ENCODE measurements at regions not wholly inside any gene's neighbourhood (a gene's known extent, or its start where the extent isn't known, plus 50 kb on each side); places are given as distances from the start of the nearest gene placed in this dataset.

GRCh38 chr2:180664507-180664906, 315.9 kb upstream of the UBE2E3 start:
- ChIA-PET CTCF (no interaction called here), POLR2A (ENCODE audit: unreplicated experiment) (no interaction called here)
- H3F3A ChIP-seq (ENCODE audit: low read length, unreplicated experiment) = no peaks in the 10 kb centered on the region
- H3K9me2 ChIP-seq (replicated peaks; ENCODE audit: low read length) = no peaks in the 10 kb centered on the region
- ATAC-seq (no peak), DNase-seq (no peak)
- no peaks in the 10 kb centered on the region for H3K36me3 ChIP-seq (ENCODE audit: low read depth, low read length)
- no peaks in the 10 kb centered on the region for H3K27me3 ChIP-seq (ENCODE audit: low read length)
- no peak for TF ChIP-seq EZH2phosphoT487 (IDR thresholded peaks at IDR 0.05; ENCODE audit: borderline replicate concordance, low read length)
- no peak for TF ChIP-seq CTCF (conservative IDR thresholded peaks at IDR 0.05; ENCODE audit: low read depth, low read length)
- TF ChIP-seq EZH2 (IDR thresholded peaks at IDR 0.05; ENCODE audit: low read length, unreplicated experiment) = no peak
- intact Hi-C loops (cut with micrococcal nuclease) = no loop called here
- H3K79me2 ChIP-seq (ENCODE audit: low read length) = no peaks in the 10 kb centered on the region
- no TSS peak for BruUV-seq (replicated peaks)
- no peak overlapping the region for H3K9ac ChIP-seq (ENCODE audit: low read length)
- no peak overlapping the region for H3K27ac ChIP-seq (ENCODE audit: low read length)
- no peaks in the 10 kb centered on the region for H4K20me1 ChIP-seq (ENCODE audit: low read length)
- peaks cover 32% of the 10 kb centered on the region for H3K4me1 ChIP-seq (ENCODE audit: insufficient read depth, low read length)
- H3K4me2 ChIP-seq (ENCODE audit: low read length) = no peak overlapping the region
- no peak overlapping the region for H3K4me3 ChIP-seq (ENCODE audit: low read length)
- no peaks in the 10 kb centered on the region for H3K9me3 ChIP-seq (ENCODE audit: low read length)
- H2AFZ ChIP-seq (ENCODE audit: low read length) = no peak overlapping the region

GRCh38 chr2:180662941-180663471, 317.4 kb upstream of the UBE2E3 start:
- ChIA-PET CTCF (interaction anchor here (1.0 kb wide), 1 partner anchor 144 kb away, joined by 4 read pairs; no protein-coding TSS in a partner anchor), POLR2A (ENCODE audit: unreplicated experiment) (no interaction called here)
- H3K9ac ChIP-seq (ENCODE audit: low read length) = no peak overlapping the region
- H3K36me3 ChIP-seq (ENCODE audit: low read depth, low read length) = no peaks in the 10 kb centered on the region
- ATAC-seq (peak; percentile 92), DNase-seq (peak; percentile 63)
- no peaks in the 10 kb centered on the region for H3K9me2 ChIP-seq (replicated peaks; ENCODE audit: low read length)
- H3K27ac ChIP-seq (ENCODE audit: low read length) = peak overlapping the region; percentile 37
- intact Hi-C loops (cut with micrococcal nuclease) = no loop called here
- H4K20me1 ChIP-seq (ENCODE audit: low read length) = no peaks in the 10 kb centered on the region
- no peak overlapping the region for H2AFZ ChIP-seq (ENCODE audit: low read length)
- BruUV-seq (replicated peaks) = no TSS peak
- H3K4me1 ChIP-seq (ENCODE audit: insufficient read depth, low read length) = peaks cover 32% of the 10 kb centered on the region
- no peaks in the 10 kb centered on the region for H3K9me3 ChIP-seq (ENCODE audit: low read length)
- TF ChIP-seq EZH2phosphoT487 (IDR thresholded peaks at IDR 0.05; ENCODE audit: borderline replicate concordance, low read length) (no peak), CTCF (conservative IDR thresholded peaks at IDR 0.05; ENCODE audit: low read depth, low read length) (no peak), EZH2 (IDR thresholded peaks at IDR 0.05; ENCODE audit: low read length, unreplicated experiment) (no peak)
- peak overlapping the region; percentile 71 for H3K4me2 ChIP-seq (ENCODE audit: low read length)
- H3F3A ChIP-seq (ENCODE audit: low read length, unreplicated experiment) = no peaks in the 10 kb centered on the region
- H3K79me2 ChIP-seq (ENCODE audit: low read length) = no peaks in the 10 kb centered on the region
- H3K27me3 ChIP-seq (ENCODE audit: low read length) = no peaks in the 10 kb centered on the region
- H3K4me3 ChIP-seq (ENCODE audit: low read length) = peak overlapping the region; percentile 30

- no peaks in the 10 kb centered on the region for H3K9me3 ChIP-seq (ENCODE audit: low read length)
- H3K36me3 ChIP-seq (ENCODE audit: low read depth, low read length) = no peaks in the 10 kb centered on the region
- H3K27me3 ChIP-seq (ENCODE audit: low read length) = no peaks in the 10 kb centered on the region
- CTCF ChIA-PET = interaction anchor here (1.0 kb wide), 1 partner anchor 143 kb away, joined by 4 read pairs; no protein-coding TSS in a partner anchor
- no peak overlapping the region for H3K9ac ChIP-seq (ENCODE audit: low read length)
- H3K4me3 ChIP-seq (ENCODE audit: low read length) = peak overlapping the region; percentile 30; the same call in 1 of the 2 replicates
- DNase-seq = peak; percentile 60
- H4K20me1 ChIP-seq (ENCODE audit: low read length) = no peaks in the 10 kb centered on the region
- H3K4me2 ChIP-seq (ENCODE audit: low read length) = peak overlapping the region; percentile 71
- H2AFZ ChIP-seq (ENCODE audit: low read length) = no peak overlapping the region
- no peak for TF ChIP-seq EZH2 (IDR thresholded peaks at IDR 0.05; ENCODE audit: low read length, unreplicated experiment)
- TF ChIP-seq EZH2phosphoT487 (IDR thresholded peaks at IDR 0.05; ENCODE audit: borderline replicate concordance, low read length) = no peak
- TF ChIP-seq CTCF (conservative IDR thresholded peaks at IDR 0.05; ENCODE audit: low read depth, low read length) = no peak
- POLR2A ChIA-PET (ENCODE audit: unreplicated experiment) = no interaction called here
- peaks cover 36% of the 10 kb centered on the region for H3K4me1 ChIP-seq (ENCODE audit: insufficient read depth, low read length)
- H3F3A ChIP-seq (ENCODE audit: low read length, unreplicated experiment) = no peaks in the 10 kb centered on the region
- BruUV-seq (replicated peaks) = no TSS peak
- H3K9me2 ChIP-seq (replicated peaks; ENCODE audit: low read length) = 0 out of 2 replicates have a peak, but pooled peaks cover under 1% of the 10 kb centered on the region
- H3K27ac ChIP-seq (ENCODE audit: low read length) = peak overlapping the region; percentile 37; the same call in 1 of the 2 replicates
- intact Hi-C loops (cut with micrococcal nuclease) = no loop called here
- ATAC-seq = peak; percentile 65
- no peaks in the 10 kb centered on the region for H3K79me2 ChIP-seq (ENCODE audit: low read length)
These were observed 317.9 kb upstream of the UBE2E3 start for GRCh38 chr2:180662521-180662920.
